A549 (cell line): ENCODE measurements at regions not wholly inside any gene's neighbourhood (a gene's known extent, or its start where the extent isn't known, plus 50 kb on each side); places are given as distances from the start of the nearest gene placed in this dataset.

Source experiments
- ATAC-seq, 2 experiments: fragments of 200-7000 bp in 1 of 2; fragments of >200 bp in 1 of 2; cut with Nextera tagmentation in 1 of 2; cut with Tn5 transposase in 1 of 2; 3 replicates each; pipeline versions ENCODE4 v1.8.0 to v1.9.1; 2018 to 2020; ENCODE audit warnings: mild to moderate bottlenecking in 1 of 2, moderate library complexity in 1 of 2
- CTCF ChIA-PET: fragments of 300-600 bp; sonication (Branson Sonifier 250); formaldehyde crosslinking; extraction: SDS; loops from one replicate; lab custom pipeline; 2021; ENCODE audit warnings: antibody characterized with exemption, inconsistent platforms; lab: Yijun Ruan, JAX
- POLR2A ChIA-PET: fragments of 350-600 bp; formaldehyde crosslinking; extraction: SDS; loops from one replicate; lab custom pipeline; 2021; ENCODE audit warnings: antibody characterized with exemption, inconsistent platforms; lab: Yijun Ruan, JAX
- DNase-seq, 2 experiments: peaks; one replicate each; pipeline versions ENCODE4 v3.0.0 to v3.0.0-alpha.2; 2011 to 2016; ENCODE audit warnings: low read depth in 1 of 2, low spot score in 1 of 2
- FAIRE-seq: peaks from 2 replicates; lab custom pipeline; 2011; peaks lifted over from hg19 to GRCh38; lab: Jason Lieb, UNC
- H3K27ac ChIP-seq, 2 experiments: fragments of >200 bp; sonication (Bioruptor Twin); formaldehyde crosslinking; 3 replicates each; pipeline ENCODE4 v1.5.1; 2016 to 2017
- H3K4me1 ChIP-seq: fragments of >200 bp; sonication (Bioruptor Twin); formaldehyde crosslinking; 3 replicates; pipeline ENCODE4 v1.6.1; 2016
- H3K4me2 ChIP-seq: fragments of >200 bp; sonication (Bioruptor Twin); formaldehyde crosslinking; 3 replicates; pipeline ENCODE4 v1.6.1; 2016
- H3K4me3 ChIP-seq: fragments of >200 bp; sonication (Bioruptor Twin); formaldehyde crosslinking; 3 replicates; pipeline ENCODE4 v1.5.1; 2016
- H3K9me3 ChIP-seq: fragments of >200 bp; sonication (Bioruptor Twin); formaldehyde crosslinking; 3 replicates; pipeline ENCODE4 v1.6.1; 2016
- CBX8 ChIP-seq: fragments of 200-600 bp; sonication (generic); IDR thresholded peaks from 2 replicates; pipeline ENCODE4 v1.6.1; 2016
- CEBPB ChIP-seq, 2 experiments: fragments of >200 bp in 1 of 2; sonication (Bioruptor Twin) in 1 of 2; formaldehyde crosslinking in 1 of 2; IDR thresholded peaks; 2 replicates each; pipeline ENCODE4 v1.6.1; 2012 to 2016
- CHD2 ChIP-seq: fragments of 150-350 bp; IDR thresholded peaks from 2 replicates; pipeline ENCODE4 v1.6.1; 2014; ENCODE audit warnings: low read length; ENCODE audit not compliant: partially characterized antibody
- EHMT2 ChIP-seq: fragments of 200-600 bp; sonication (generic); IDR thresholded peaks from 2 replicates; pipeline ENCODE4 v1.6.1; 2016; ENCODE audit warnings: antibody characterized with exemption, low read depth, mild to moderate bottlenecking, moderate library complexity
- EP300 ChIP-seq, 2 experiments: fragments of >200 bp; sonication (Bioruptor Twin); formaldehyde crosslinking; IDR thresholded peaks; 2 replicates in 1 of 2; 3 replicates in 1 of 2; pipeline ENCODE4 v1.6.1; 2016 to 2017
- ESRRA ChIP-seq: fragments of 150-350 bp; IDR thresholded peaks from 2 replicates; pipeline ENCODE4 v1.6.1; 2014; ENCODE audit warnings: mild to moderate bottlenecking, low read length, borderline replicate concordance
- FOSL2 ChIP-seq, 2 experiments: fragments of 450-650 bp in 1 of 2; fragments of >200 bp in 1 of 2; sonication (Bioruptor Twin) in 1 of 2; formaldehyde crosslinking; IDR thresholded peaks; 2 replicates each; pipeline versions ENCODE4 v1.5.0 to v1.6.1; 2016 to 2020; ENCODE audit warnings: mild to moderate bottlenecking in 1 of 2, moderate library complexity in 1 of 2
- GATA3 ChIP-seq: IDR thresholded peaks from 2 replicates; pipeline ENCODE4 v1.6.1; 2012; ENCODE audit warnings: borderline replicate concordance
- HOXA7 ChIP-seq: fragments of 250-450 bp; sonication (Bioruptor Pico); IDR thresholded peaks from 2 replicates; pipeline ENCODE4 v1.5.0; 2020; ENCODE audit warnings: mild to moderate bottlenecking, moderate library complexity
- JUN ChIP-seq, 2 experiments: fragments of >200 bp; sonication (Bioruptor Twin); formaldehyde crosslinking; IDR thresholded peaks; 2 replicates in 1 of 2; 3 replicates in 1 of 2; pipeline ENCODE4 v1.6.1; 2016 to 2017
- KDM1A ChIP-seq: fragments of 200-600 bp; sonication (generic); IDR thresholded peaks from 2 replicates; pipeline ENCODE4 v1.6.1; 2016; ENCODE audit warnings: low read depth, mild to moderate bottlenecking
- MAFK ChIP-seq: fragments of 450-650 bp; IDR thresholded peaks from 2 replicates; pipeline ENCODE4 v1.6.1; 2014; ENCODE audit not compliant: partially characterized antibody
- MAX ChIP-seq: IDR thresholded peaks from 2 replicates; pipeline ENCODE4 v1.6.1; 2012
- MAZ ChIP-seq: fragments of 150-350 bp; IDR thresholded peaks from 2 replicates; pipeline ENCODE4 v1.6.1; 2014; ENCODE audit warnings: antibody characterized with exemption, low read depth, low read length, borderline replicate concordance
- NFE2L2 ChIP-seq: fragments of 150-350 bp; conservative IDR thresholded peaks from 2 replicates; pipeline ENCODE4 v1.6.1; 2014; ENCODE audit warnings: low read length
- PBX3 ChIP-seq: IDR thresholded peaks from 2 replicates; pipeline ENCODE4 v1.6.1; 2012
- POLR2A ChIP-seq: IDR thresholded peaks from 2 replicates; pipeline ENCODE4 v1.6.1; 2012; ENCODE audit warnings: mild to moderate bottlenecking, low read length
- RCOR1 ChIP-seq: fragments of 150-350 bp; IDR thresholded peaks from 2 replicates; pipeline ENCODE4 v1.6.1; 2014; ENCODE audit warnings: antibody characterized with exemption, low read length, low read depth
- SMC3 ChIP-seq: fragments of >200 bp; sonication (Bioruptor Twin); formaldehyde crosslinking; IDR thresholded peaks from 3 replicates; pipeline ENCODE4 v1.6.1; 2018; ENCODE audit warnings: inconsistent platforms
- TFCP2L1 ChIP-seq: fragments of 250-450 bp; sonication (Bioruptor Pico); IDR thresholded peaks from 2 replicates; pipeline ENCODE4 v1.5.0; 2021; ENCODE audit warnings: mild to moderate bottlenecking
- ZFP36 ChIP-seq: fragments of 450-650 bp; IDR thresholded peaks from 2 replicates; pipeline ENCODE4 v1.6.1; 2014; ENCODE audit warnings: borderline replicate concordance; ENCODE audit not compliant: partially characterized antibody
- ZNF302 ChIP-seq: fragments of 250-450 bp; sonication (Bioruptor Pico); IDR thresholded peaks from 2 replicates; pipeline ENCODE4 v1.9.0; 2021; ENCODE audit warnings: inconsistent platforms, mild to moderate bottlenecking, moderate library complexity
- ZSCAN20 ChIP-seq: fragments of 250-450 bp; sonication (Bioruptor Pico); IDR thresholded peaks from 2 replicates; pipeline ENCODE4 v1.8.0; 2022; ENCODE audit warnings: mild to moderate bottlenecking, moderate library complexity
- WGBS: methylation state at CpG from one replicate; pipeline ENCODE4 v1.1.6; 2017; ENCODE audit errors: missing lambda C conversion rate; 5-methylcytosine and 5-hydroxymethylcytosine counted together

DNA sequence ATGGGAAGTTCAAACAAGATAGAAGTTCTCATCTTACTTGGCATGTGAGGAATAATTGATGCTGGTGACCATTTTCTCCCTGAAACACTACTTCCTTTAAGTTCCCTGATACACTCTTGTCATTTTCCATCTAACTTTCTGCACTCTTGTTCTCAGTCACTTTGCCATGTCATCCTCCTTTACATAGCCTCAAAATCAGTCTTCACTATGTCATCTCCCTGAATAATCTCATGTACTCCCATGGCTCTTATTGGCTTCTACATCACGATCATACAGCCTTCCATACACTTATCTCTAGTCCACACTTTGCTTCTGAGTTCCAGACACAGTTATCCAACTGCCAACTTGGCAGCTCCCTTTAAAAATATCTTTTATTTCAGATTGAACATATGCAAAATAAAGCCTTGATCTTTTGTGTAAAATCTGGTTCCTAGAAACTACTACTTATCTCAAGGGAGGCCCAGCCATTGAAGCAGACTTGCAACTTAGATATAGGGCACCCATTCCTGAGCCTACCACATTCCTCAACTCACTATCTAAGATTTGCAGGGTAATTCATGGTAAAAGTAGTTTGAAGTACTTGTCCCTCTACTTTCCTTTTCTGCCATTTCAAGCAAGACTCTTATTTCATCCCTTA, 1070.2 kb upstream of the NXPH2 start:
- no peak overlapping the region for H3K27ac ChIP-seq
- DNase-seq (no peak), ATAC-seq (no peak)
- WGBS = 8% methylated on average over 1 of the region's 1 CpG
- no peak overlapping the region for H3K4me3 ChIP-seq
- no peaks in the 10 kb centered on the region for H3K4me1 ChIP-seq
- H3K9me3 ChIP-seq = no peaks in the 10 kb centered on the region; the same call in 2 of the 3 replicates
- ChIA-PET POLR2A (no interaction called here), CTCF (no interaction called here)
- TF ChIP-seq CHD2 (no peak), ZNF302 (CRISPR knock-in tag) (no peak), MAX (no peak)
- TF ChIP-seq, all 56 proteins: peak for 0
- H3K4me2 ChIP-seq = no peak overlapping the region
- FAIRE-seq = no peak

- ChIA-PET CTCF (no interaction called here), POLR2A (no interaction called here)
- FAIRE-seq (no peak), ATAC-seq (no peak), DNase-seq (no peak)
- Histone ChIP-seq H3K4me3 (no peak overlapping the region), H3K9me3 (no peaks in the 10 kb centered on the region), H3K27ac (no peak overlapping the region), H3K4me2 (no peak overlapping the region), H3K4me1 (no peaks in the 10 kb centered on the region)
- TF ChIP-seq ZFP36 = no peak
- TF ChIP-seq ZSCAN20 (CRISPR knock-in tag) = no peak
- no peak for TF ChIP-seq MAX
- no peak for TF ChIP-seq KDM1A
- TF ChIP-seq NFE2L2 = no peak
- no peak for TF ChIP-seq EP300 (IDR thresholded peaks at IDR 0.05)
- TF ChIP-seq EHMT2 = no peak
- TF ChIP-seq JUN (IDR thresholded peaks at IDR 0.05) = no peak
- TF ChIP-seq CHD2 = no peak
- no peak for TF ChIP-seq CBX8
- no peak for TF ChIP-seq GATA3
- no peak for TF ChIP-seq TFCP2L1 (CRISPR knock-in tag)
- no peak for TF ChIP-seq MAFK
- no peak for TF ChIP-seq HOXA7 (CRISPR knock-in tag)
- no peak for TF ChIP-seq MAZ
- TF ChIP-seq PBX3 = no peak
- TF ChIP-seq CEBPB (IDR thresholded peaks at IDR 0.05) = no peak
- 4% methylated on average over 4 of the region's 4 CpGs for WGBS
These were observed 1056.6 kb upstream of the NXPH2 start for GRCh38 chr2:139836769-139837168.

GRCh38 chr2:139835101-139835500, 1054.9 kb upstream of the NXPH2 start:
- ATAC-seq (no peak), FAIRE-seq (no peak), DNase-seq (no peak)
- Histone ChIP-seq H3K4me3 (no peak overlapping the region), H3K4me2 (no peak overlapping the region), H3K27ac (no peak overlapping the region), H3K4me1 (no peaks in the 10 kb centered on the region)
- CTCF ChIA-PET = no interaction called here
- POLR2A ChIA-PET = no interaction called here
- no peak for TF ChIP-seq PBX3
- TF ChIP-seq POLR2A = no peak
- TF ChIP-seq CBX8 = no peak
- TF ChIP-seq, all 56 proteins: peak for 0
- no peaks in the 10 kb centered on the region for H3K9me3 ChIP-seq
- 9% methylated on average over 2 of the region's 2 CpGs for WGBS

DNA sequence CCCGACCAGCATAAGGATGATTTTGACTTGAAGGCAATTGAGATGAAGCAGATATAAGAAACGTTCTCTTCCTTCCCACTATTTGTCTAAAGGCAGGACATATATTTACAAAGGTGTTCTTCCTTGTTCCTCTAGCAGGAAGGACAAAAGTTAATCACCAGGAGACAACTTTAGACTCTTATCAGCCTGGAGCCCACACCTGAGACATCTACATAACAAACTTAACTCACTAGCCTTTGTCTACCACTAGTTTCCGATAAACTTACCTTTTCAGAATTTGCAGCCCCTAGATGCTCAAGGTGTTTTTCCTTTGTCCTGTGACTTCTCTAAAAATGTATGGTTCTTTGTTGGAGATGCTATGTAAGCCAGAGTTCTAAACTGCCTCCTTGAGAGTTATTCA, 1047.8 kb upstream of the NXPH2 start:
- H3K9me3 ChIP-seq = no peaks in the 10 kb centered on the region
- 37% methylated on average over 3 of the region's 3 CpGs for WGBS
- H3K4me1 ChIP-seq = no peaks in the 10 kb centered on the region
- POLR2A ChIA-PET = no interaction called here
- no peak overlapping the region for H3K4me3 ChIP-seq
- DNase-seq (no peak), ATAC-seq (no peak), FAIRE-seq (no peak)
- CTCF ChIA-PET = no interaction called here
- H3K27ac ChIP-seq = no peak overlapping the region
- TF ChIP-seq RCOR1 = no peak
- TF ChIP-seq EHMT2 = no peak
- no peak for TF ChIP-seq FOSL2 (IDR thresholded peaks at IDR 0.05)
- no peak for TF ChIP-seq FOSL2 (CRISPR knock-in tag; IDR thresholded peaks at IDR 0.05)
- TF ChIP-seq SMC3 = no peak
- TF ChIP-seq ESRRA = no peak
- no peak overlapping the region for H3K4me2 ChIP-seq
